HepG2 (cell line): ENCODE measurements at regions not wholly inside any gene's neighbourhood (a gene's known extent, or its start where the extent isn't known, plus 50 kb on each side); places are given as distances from the start of the nearest gene placed in this dataset.

ENCODE experiments used
- ATAC-seq: fragments of 200-7000 bp; cut with Tn5 transposase; 3 replicates; pipeline ENCODE4 v1.9.1; 2020; ENCODE audit warnings: mild to moderate bottlenecking, moderate library complexity
- BruUV-seq: library from RNA; stranded (reverse); fragments of 400-500 nt; replicated peaks from 2 replicates; lab custom pipeline; 2021; lab: Mats Ljungman, UMichigan
- CTCF ChIA-PET: fragments of 300-600 bp; formaldehyde crosslinking; extraction: SDS; loops from one replicate; lab custom pipeline; 2021; ENCODE audit warnings: low total read pairs, inconsistent platforms, low intra/inter-chr PET ratio; lab: Yijun Ruan, JAX
- POLR2A ChIA-PET: fragments of 350-600 bp; sonication (Branson Sonifier 250); formaldehyde crosslinking; loops from one replicate; lab custom pipeline; 2020; ENCODE audit warnings: antibody characterized with exemption, inconsistent platforms; lab: Yijun Ruan, JAX
- DNase-seq: peaks from one replicate; pipeline ENCODE4 v3.0.0-alpha.2; 2015; ENCODE audit warnings: low spot score
- FAIRE-seq: peaks from 3 replicates; lab custom pipeline; 2011; peaks lifted over from hg19 to GRCh38; lab: Jason Lieb, UNC
- H2AFZ ChIP-seq: one replicate; pipeline ENCODE4 v1.6.1; 2011; ENCODE audit warnings: low read length, inconsistent platforms
- H3K27ac ChIP-seq: fragments of 300-600 bp; 3 replicates; pipeline ENCODE4 v1.8.0; 2011; ENCODE audit warnings: mixed run types, mild to moderate bottlenecking, mixed read lengths, low read length, inconsistent platforms; ENCODE audit not compliant: insufficient read depth; ENCODE audit errors: extremely low read length
- H3K27me3 ChIP-seq, 2 experiments: fragments of 200-600 bp in 1 of 2; 2 replicates in 1 of 2; 3 replicates in 1 of 2; pipeline versions ENCODE4 v1.6.0 to v1.8.0; 2011; ENCODE audit warnings: low read length in 2 of 2, mild to moderate bottlenecking in 2 of 2, moderate library complexity in 2 of 2, inconsistent platforms in 1 of 2; ENCODE audit not compliant: insufficient read depth in 2 of 2, control insufficient read depth in 1 of 2
- H3K36me3 ChIP-seq, 2 experiments: fragments of 200-600 bp in 1 of 2; replicated peaks in 1 of 2; 2 replicates in 1 of 2; 3 replicates in 1 of 2; pipeline versions ENCODE4 v1.5.1 to v1.8.0; 2011; ENCODE audit warnings: low read length in 2 of 2, inconsistent platforms in 1 of 2; ENCODE audit not compliant: insufficient read depth in 2 of 2, control insufficient read depth in 1 of 2
- H3K4me1 ChIP-seq: 2 replicates; pipeline ENCODE4 v1.5.1; 2012; ENCODE audit warnings: low read length, inconsistent platforms; ENCODE audit not compliant: insufficient read depth
- H3K4me2 ChIP-seq: 2 replicates; pipeline ENCODE4 v1.6.0; 2011; ENCODE audit warnings: low read depth, low read length, inconsistent platforms
- H3K4me3 ChIP-seq, 3 experiments: fragments of 200-600 bp in 1 of 3; sonication (generic), shearing (Covaris generic) in 1 of 3; replicated peaks in 1 of 3; 2 replicates each; pipeline ENCODE4 v1.5.1; 2011 to 2016; ENCODE audit warnings: low read length in 3 of 3, inconsistent platforms in 2 of 3, low read depth in 2 of 3, mild to moderate bottlenecking in 2 of 3, control low read depth in 1 of 3, mixed read lengths in 1 of 3; ENCODE audit not compliant: insufficient read depth in 1 of 3
- H3K79me2 ChIP-seq: one replicate; pipeline ENCODE4 v1.6.1; 2011; ENCODE audit warnings: low read length, inconsistent platforms; ENCODE audit not compliant: insufficient read depth
- H3K9ac ChIP-seq: 2 replicates; pipeline ENCODE4 v1.6.0; 2011; ENCODE audit warnings: mild to moderate bottlenecking, low read depth, low read length, inconsistent platforms; ENCODE audit not compliant: insufficient read depth
- H3K9me3 ChIP-seq: 2 replicates; pipeline ENCODE4 v1.5.1; 2012; ENCODE audit warnings: mild to moderate bottlenecking, low read length
- H4K20me1 ChIP-seq: 2 replicates; pipeline ENCODE4 v1.6.0; 2011; ENCODE audit warnings: inconsistent platforms, mild to moderate bottlenecking, low read length, moderate library complexity; ENCODE audit not compliant: insufficient read depth
- ELF1 ChIP-seq: sonication (generic); formaldehyde crosslinking; IDR thresholded peaks from 2 replicates; pipeline ENCODE4 v1.4.0; 2020; ENCODE audit warnings: missing genetic modification reagents
- IRF2 ChIP-seq: IDR thresholded peaks from 2 replicates; pipeline ENCODE4 v1.6.1; 2018; ENCODE audit warnings: missing genetic modification reagents, missing compliant biosample characterization
- KDM6A ChIP-seq: IDR thresholded peaks from 2 replicates; pipeline ENCODE4 v1.6.1; 2016; ENCODE audit warnings: low read depth
- MAFG ChIP-seq: sonication (generic); formaldehyde crosslinking; IDR thresholded peaks from 2 replicates; pipeline ENCODE4 v1.5.1; 2020; ENCODE audit warnings: mild to moderate bottlenecking, missing genetic modification reagents
- RARG ChIP-seq: sonication (generic); formaldehyde crosslinking; IDR thresholded peaks from 2 replicates; pipeline ENCODE4 v1.4.0; 2020; ENCODE audit warnings: low read depth, mild to moderate bottlenecking, missing genetic modification reagents
- RXRA ChIP-seq: sonication (generic); formaldehyde crosslinking; IDR thresholded peaks from 2 replicates; pipeline ENCODE4 v1.5.1; 2020; ENCODE audit warnings: missing genetic modification reagents
- SETDB1 ChIP-seq: sonication (generic); formaldehyde crosslinking; IDR thresholded peaks from 2 replicates; pipeline ENCODE4 v1.5.1; 2020; ENCODE audit warnings: missing genetic modification reagents, mild to moderate bottlenecking, borderline replicate concordance
- SMAD3 ChIP-seq: sonication (generic); formaldehyde crosslinking; IDR thresholded peaks from 2 replicates; pipeline ENCODE4 v1.4.0; 2020; ENCODE audit warnings: missing genetic modification reagents
- SP2 ChIP-seq: sonication (generic); formaldehyde crosslinking; IDR thresholded peaks from 2 replicates; pipeline ENCODE4 v1.5.1; 2020; ENCODE audit warnings: mild to moderate bottlenecking, missing genetic modification reagents
- THRA ChIP-seq: sonication (generic); formaldehyde crosslinking; IDR thresholded peaks from 2 replicates; pipeline ENCODE4 v1.4.0; 2020; ENCODE audit warnings: missing genetic modification reagents, borderline replicate concordance
- ZC3H13 ChIP-seq: sonication (generic); formaldehyde crosslinking; IDR thresholded peaks from 2 replicates; pipeline ENCODE4 v1.8.1; 2023; ENCODE audit warnings: mild to moderate bottlenecking, missing genetic modification reagents, moderate library complexity
- ZNF143 ChIP-seq: sonication (generic); formaldehyde crosslinking; IDR thresholded peaks from 2 replicates; pipeline ENCODE4 v1.4.0; 2020; ENCODE audit warnings: missing genetic modification reagents
- ZNF329 ChIP-seq: sonication (generic); formaldehyde crosslinking; IDR thresholded peaks from 2 replicates; pipeline ENCODE4 v1.9.0; 2021; ENCODE audit warnings: low read depth, mild to moderate bottlenecking, missing genetic modification reagents
- ZNF337 ChIP-seq: sonication (generic); formaldehyde crosslinking; IDR thresholded peaks from 2 replicates; pipeline ENCODE4 v1.5.1; 2020; ENCODE audit warnings: missing genetic modification reagents, low read depth, mild to moderate bottlenecking, borderline replicate concordance
- ZNF512B ChIP-seq: sonication (generic); formaldehyde crosslinking; IDR thresholded peaks from 2 replicates; pipeline ENCODE4 v1.5.1; 2020; ENCODE audit warnings: missing genetic modification reagents, mild to moderate bottlenecking, borderline replicate concordance
- ZNF558 ChIP-seq: sonication (generic); formaldehyde crosslinking; IDR thresholded peaks from 2 replicates; pipeline ENCODE4 v1.9.0; 2022; ENCODE audit warnings: mild to moderate bottlenecking, missing genetic modification reagents, borderline replicate concordance
- ZNF639 ChIP-seq: conservative IDR thresholded peaks from 2 replicates; pipeline ENCODE4 v1.6.1; 2018; ENCODE audit warnings: missing genetic modification reagents
- ZXDC ChIP-seq: sonication (generic); formaldehyde crosslinking; IDR thresholded peaks from 2 replicates; pipeline ENCODE4 v1.5.0; 2020; ENCODE audit warnings: mild to moderate bottlenecking, missing genetic modification reagents
- WGBS: methylation state at CpG from one replicate; pipeline ENCODE4 v1.1.6; 2017; ENCODE audit warnings: low lambda C conversion rate; 5-methylcytosine and 5-hydroxymethylcytosine counted together
- in situ Hi-C: cut with HindIII; loops from 2 replicates; pipeline ENCODE4 v1.10.0; 2017; ENCODE audit warnings: low pct_unique_long_range_greater_than_20kb; ENCODE audit not compliant: extremely low pct_ligation_motif_present
- intact Hi-C: fragments of 100-400 bp; cut with micrococcal nuclease; formaldehyde crosslinking; loops from one replicate; pipeline ENCODE4 v1.10.0; 2022; ENCODE audit not compliant: unreplicated experiment

GRCh38 chr10:33680036-33680435 is 345.6 kb upstream of the NRP1 start:
- POLR2A ChIA-PET = no interaction called here
- Histone ChIP-seq H4K20me1 (no peaks in the 10 kb centered on the region), H3K4me3 (no peak overlapping the region), H3K36me3 (no peaks in the 10 kb centered on the region), H3K79me2 (no peaks in the 10 kb centered on the region), H2AFZ (no peak overlapping the region), H3K4me1 (no peaks in the 10 kb centered on the region), H3K4me2 (no peak overlapping the region), H3K9ac (no peak overlapping the region), H3K27me3 (0 out of 5 replicates have a peak, but pooled peaks cover 0 to 3% of the 10 kb centered on the region in 2 experiments), H3K27ac (no peak overlapping the region), H3K9me3 (no peaks in the 10 kb centered on the region)
- no peak for ATAC-seq
- FAIRE-seq = no peak
- 3% methylated on average over 4 of the region's 5 CpGs for WGBS
- DNase-seq = no peak
- intact Hi-C loops (no loop called here), in situ Hi-C loops (no loop called here)
- BruUV-seq = no TSS peak
- CTCF ChIA-PET = no interaction called here
- TF ChIP-seq ZC3H13 (CRISPR knock-in tag) = no peak
- TF ChIP-seq SMAD3 (CRISPR knock-in tag) = no peak
- no peak for TF ChIP-seq IRF2 (CRISPR knock-in tag)
- TF ChIP-seq ZNF639 = no peak
- no peak for TF ChIP-seq SP2
- TF ChIP-seq THRA (CRISPR knock-in tag) = no peak
- TF ChIP-seq ZNF337 (CRISPR knock-in tag) = no peak
- no peak for TF ChIP-seq RXRA (CRISPR knock-in tag)
- no peak for TF ChIP-seq ZNF329 (CRISPR knock-in tag)
- no peak for TF ChIP-seq ZNF558 (CRISPR knock-in tag)
- TF ChIP-seq ELF1 = no peak
- TF ChIP-seq RARG = no peak
- no peak for TF ChIP-seq ZNF143 (CRISPR knock-in tag)
- no peak for TF ChIP-seq MAFG
- TF ChIP-seq SETDB1 (CRISPR knock-in tag) = no peak
- TF ChIP-seq KDM6A (CRISPR knock-in tag) = no peak
- no peak for TF ChIP-seq ZXDC (CRISPR knock-in tag)
- TF ChIP-seq ZNF512B = no peak
